DND-41 (cell line): ENCODE measurements at regions not wholly inside any gene's neighbourhood (a gene's known extent, or its start where the extent isn't known, plus 50 kb on each side); places are given as distances from the start of the nearest gene placed in this dataset.

Experiments
- EZH2 ChIP-seq: IDR thresholded peaks from 3 replicates; pipeline ENCODE4 v1.6.1; 2012; ENCODE audit warnings: borderline replicate concordance, low read depth, mild to moderate bottlenecking, moderate library complexity, low read length, inconsistent platforms; ENCODE audit not compliant: severe bottlenecking
- TF ChIP-seq, protein P1 (sequence below): IDR thresholded peaks from 2 replicates; pipeline ENCODE4 v1.5.1; 2012; ENCODE audit warnings: borderline replicate concordance, low read length, moderate library complexity, mild to moderate bottlenecking; ENCODE audit not compliant: poor library complexity, severe bottlenecking; ENCODE audit errors: extremely low read depth

- TF ChIP-seq, protein P1, sequence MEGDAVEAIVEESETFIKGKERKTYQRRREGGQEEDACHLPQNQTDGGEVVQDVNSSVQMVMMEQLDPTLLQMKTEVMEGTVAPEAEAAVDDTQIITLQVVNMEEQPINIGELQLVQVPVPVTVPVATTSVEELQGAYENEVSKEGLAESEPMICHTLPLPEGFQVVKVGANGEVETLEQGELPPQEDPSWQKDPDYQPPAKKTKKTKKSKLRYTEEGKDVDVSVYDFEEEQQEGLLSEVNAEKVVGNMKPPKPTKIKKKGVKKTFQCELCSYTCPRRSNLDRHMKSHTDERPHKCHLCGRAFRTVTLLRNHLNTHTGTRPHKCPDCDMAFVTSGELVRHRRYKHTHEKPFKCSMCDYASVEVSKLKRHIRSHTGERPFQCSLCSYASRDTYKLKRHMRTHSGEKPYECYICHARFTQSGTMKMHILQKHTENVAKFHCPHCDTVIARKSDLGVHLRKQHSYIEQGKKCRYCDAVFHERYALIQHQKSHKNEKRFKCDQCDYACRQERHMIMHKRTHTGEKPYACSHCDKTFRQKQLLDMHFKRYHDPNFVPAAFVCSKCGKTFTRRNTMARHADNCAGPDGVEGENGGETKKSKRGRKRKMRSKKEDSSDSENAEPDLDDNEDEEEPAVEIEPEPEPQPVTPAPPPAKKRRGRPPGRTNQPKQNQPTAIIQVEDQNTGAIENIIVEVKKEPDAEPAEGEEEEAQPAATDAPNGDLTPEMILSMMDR = no peak
- TF ChIP-seq EZH2 = no peak
Measured at GRCh38 chr6:110044622-110045021, 66.5 kb downstream of the GPR6 start.
